ENCODE measurements at regions not wholly inside any gene's neighbourhood (a gene's known extent, or its start where the extent isn't known, plus 50 kb on each side); places are given as distances from the start of the nearest gene placed in this dataset.

DNA sequence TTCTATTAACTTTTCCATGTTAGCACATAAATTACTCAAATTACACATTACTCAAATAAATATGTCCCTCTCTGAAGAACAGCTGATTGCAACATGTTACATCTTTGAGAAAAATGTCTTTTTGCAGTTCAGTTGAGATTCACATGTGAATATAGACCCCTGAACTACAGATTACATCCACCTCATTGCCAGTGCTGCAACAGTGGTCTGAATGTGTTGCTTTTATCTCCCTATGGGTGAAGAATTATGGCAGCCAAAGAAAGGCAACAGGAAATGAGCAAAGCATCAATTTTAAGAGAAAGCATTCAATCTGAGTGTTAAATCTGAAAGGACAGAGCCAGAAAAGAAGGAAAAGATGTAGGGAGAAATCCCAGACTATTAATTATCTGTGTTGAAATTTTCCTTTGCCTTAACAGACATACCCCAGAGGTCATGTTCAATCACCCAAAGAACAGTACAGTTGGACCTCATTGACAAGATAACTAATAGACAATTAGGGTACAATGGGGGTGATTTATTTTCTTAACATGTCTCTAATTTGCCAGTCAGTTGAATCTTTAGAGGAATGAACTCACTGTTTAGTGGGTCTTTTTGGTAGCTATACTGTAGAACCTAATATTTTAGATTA is 620.2 kb downstream of the CPS1 start:
- Histone ChIP-seq H3K27me3 (ENCODE audit: control insufficient read depth, insufficient read depth, low read length) (no peaks in the 10 kb centered on the region), H2AFZ (no peak overlapping the region), H3K9me3 (ENCODE audit: control insufficient read depth, low read length) (no peaks in the 10 kb centered on the region), H3K36me3 (ENCODE audit: control insufficient read depth, insufficient read depth, low read length) (no peaks in the 10 kb centered on the region), H3K4me2 (ENCODE audit: low read length) (no peak overlapping the region), H3K27ac (no peak overlapping the region), H3K79me2 (no peaks in the 10 kb centered on the region), H3K9ac (no peak overlapping the region), H3K4me1 (peaks cover 12% of the 10 kb centered on the region), H3K4me3 (ENCODE audit: low read depth, low read length) (no peak overlapping the region)
- TF ChIP-seq, protein P1, sequence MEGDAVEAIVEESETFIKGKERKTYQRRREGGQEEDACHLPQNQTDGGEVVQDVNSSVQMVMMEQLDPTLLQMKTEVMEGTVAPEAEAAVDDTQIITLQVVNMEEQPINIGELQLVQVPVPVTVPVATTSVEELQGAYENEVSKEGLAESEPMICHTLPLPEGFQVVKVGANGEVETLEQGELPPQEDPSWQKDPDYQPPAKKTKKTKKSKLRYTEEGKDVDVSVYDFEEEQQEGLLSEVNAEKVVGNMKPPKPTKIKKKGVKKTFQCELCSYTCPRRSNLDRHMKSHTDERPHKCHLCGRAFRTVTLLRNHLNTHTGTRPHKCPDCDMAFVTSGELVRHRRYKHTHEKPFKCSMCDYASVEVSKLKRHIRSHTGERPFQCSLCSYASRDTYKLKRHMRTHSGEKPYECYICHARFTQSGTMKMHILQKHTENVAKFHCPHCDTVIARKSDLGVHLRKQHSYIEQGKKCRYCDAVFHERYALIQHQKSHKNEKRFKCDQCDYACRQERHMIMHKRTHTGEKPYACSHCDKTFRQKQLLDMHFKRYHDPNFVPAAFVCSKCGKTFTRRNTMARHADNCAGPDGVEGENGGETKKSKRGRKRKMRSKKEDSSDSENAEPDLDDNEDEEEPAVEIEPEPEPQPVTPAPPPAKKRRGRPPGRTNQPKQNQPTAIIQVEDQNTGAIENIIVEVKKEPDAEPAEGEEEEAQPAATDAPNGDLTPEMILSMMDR (IDR thresholded peaks at IDR 0.05): no peak

- Histone ChIP-seq H3K79me2 (no peaks in the 10 kb centered on the region), H2AFZ (peak overlapping the region; percentile 36), H3K4me1 (peaks cover 25% of the 10 kb centered on the region), H3K9ac (no peak overlapping the region), H3K4me2 (ENCODE audit: low read length) (peak overlapping the region; percentile 26), H3K27ac (peak overlapping the region; percentile 78), H3K27me3 (ENCODE audit: control insufficient read depth, insufficient read depth, low read length) (no peaks in the 10 kb centered on the region), H3K9me3 (ENCODE audit: control insufficient read depth, low read length) (no peaks in the 10 kb centered on the region), H3K4me3 (ENCODE audit: low read depth, low read length) (no peak overlapping the region), H3K36me3 (ENCODE audit: control insufficient read depth, insufficient read depth, low read length) (no peaks in the 10 kb centered on the region)
- TF ChIP-seq, protein P1 (IDR thresholded peaks at IDR 0.05): no peak
Observed at GRCh38 chr2:211181626-211182025, 625.2 kb downstream of the CPS1 start.

- no peak overlapping the region for H3K27ac ChIP-seq
- H3K36me3 ChIP-seq (ENCODE audit: control insufficient read depth, insufficient read depth, low read length): no peaks in the 10 kb centered on the region
- H3K79me2 ChIP-seq: no peaks in the 10 kb centered on the region
- H3K4me2 ChIP-seq (ENCODE audit: low read length): no peak overlapping the region
- peaks cover 15% of the 10 kb centered on the region for H3K4me1 ChIP-seq
- TF ChIP-seq, protein P1 (IDR thresholded peaks at IDR 0.05): no peak
- no peaks in the 10 kb centered on the region for H3K27me3 ChIP-seq (ENCODE audit: control insufficient read depth, insufficient read depth, low read length)
- no peak overlapping the region for H3K4me3 ChIP-seq (ENCODE audit: low read depth, low read length)
- H2AFZ ChIP-seq: peak overlapping the region; percentile 15
- no peak overlapping the region for H3K9ac ChIP-seq
- no peaks in the 10 kb centered on the region for H3K9me3 ChIP-seq (ENCODE audit: control insufficient read depth, low read length)
Observed at GRCh38 chr2:211187602-211188001, 631.2 kb downstream of the CPS1 start.

DNA sequence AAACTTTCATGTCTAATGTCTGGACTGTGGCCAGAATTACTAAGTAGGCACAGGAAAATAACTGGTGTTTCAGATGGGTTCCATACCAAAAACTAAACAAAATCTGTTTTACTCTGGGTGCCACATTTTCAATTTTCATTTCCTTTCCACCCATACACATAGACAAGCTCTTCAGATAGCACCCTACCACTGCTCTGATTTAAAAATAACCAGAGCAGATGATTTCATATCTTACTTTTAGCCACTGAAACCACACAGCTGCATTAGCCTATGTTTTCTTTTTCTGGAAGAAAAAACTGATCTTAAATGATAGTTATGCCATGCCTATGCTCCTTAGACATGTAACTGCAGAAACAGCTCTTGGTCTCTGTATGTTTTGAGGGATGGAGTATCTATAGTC is 647.6 kb downstream of the CPS1 start:
- Histone ChIP-seq H3K4me2 (ENCODE audit: low read length) (peak overlapping the region; percentile 0), H3K36me3 (ENCODE audit: control insufficient read depth, insufficient read depth, low read length) (no peaks in the 10 kb centered on the region), H3K79me2 (no peaks in the 10 kb centered on the region), H3K9ac (no peak overlapping the region), H3K27ac (peak overlapping the region; percentile 75), H3K9me3 (ENCODE audit: control insufficient read depth, low read length) (no peaks in the 10 kb centered on the region), H3K27me3 (ENCODE audit: control insufficient read depth, insufficient read depth, low read length) (no peaks in the 10 kb centered on the region), H3K4me1 (peaks cover 17% of the 10 kb centered on the region), H2AFZ (peak overlapping the region; percentile 41), H3K4me3 (ENCODE audit: low read depth, low read length) (no peak overlapping the region)
- TF ChIP-seq, protein P1 (IDR thresholded peaks at IDR 0.05): no peak

DNA sequence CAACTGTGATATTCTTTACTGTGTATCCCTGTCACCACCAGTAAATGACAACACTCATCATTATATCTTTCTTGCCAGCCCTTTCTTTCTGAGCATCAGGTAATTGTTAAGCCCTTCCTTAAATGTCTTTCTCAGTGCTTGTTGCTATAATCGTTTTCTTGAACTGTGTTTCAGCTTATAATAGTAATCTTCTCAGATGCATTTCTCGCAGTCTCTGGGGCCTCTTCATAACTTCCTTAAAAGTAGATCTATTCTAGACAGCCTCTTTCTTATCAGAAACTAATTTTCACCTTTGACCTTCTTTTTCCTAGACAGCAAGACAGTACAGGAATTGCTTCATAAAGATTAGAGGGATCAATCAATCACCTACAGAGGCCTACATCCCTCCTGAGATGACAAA is 648.1 kb downstream of the CPS1 start:
- H3K4me1 ChIP-seq: peaks cover 17% of the 10 kb centered on the region
- TF ChIP-seq, protein P1 (IDR thresholded peaks at IDR 0.05): no peak
- H3K4me2 ChIP-seq (ENCODE audit: low read length): peak overlapping the region; percentile 0
- no peaks in the 10 kb centered on the region for H3K9me3 ChIP-seq (ENCODE audit: control insufficient read depth, low read length)
- H3K27me3 ChIP-seq (ENCODE audit: control insufficient read depth, insufficient read depth, low read length): no peaks in the 10 kb centered on the region
- H3K4me3 ChIP-seq (ENCODE audit: low read depth, low read length): no peak overlapping the region
- no peak overlapping the region for H3K9ac ChIP-seq
- no peaks in the 10 kb centered on the region for H3K36me3 ChIP-seq (ENCODE audit: control insufficient read depth, insufficient read depth, low read length)
- H3K27ac ChIP-seq: peak overlapping the region; percentile 75
- H3K79me2 ChIP-seq: no peaks in the 10 kb centered on the region
- H2AFZ ChIP-seq: peak overlapping the region; percentile 23
